Activated T-cell treated with anti-CD3 and anti-CD28 coated beads, Interleukin-2, amount 50 U/mL, for 48 hours (primary cell): ENCODE measurements at regions not wholly inside any gene's neighbourhood (a gene's known extent, or its start where the extent isn't known, plus 50 kb on each side); places are given as distances from the start of the nearest gene placed in this dataset.

Source experiments
- DNase-seq, 2 experiments: peaks; one replicate each; pipeline ENCODE4 v3.0.0-alpha.2; 2020

DNA sequence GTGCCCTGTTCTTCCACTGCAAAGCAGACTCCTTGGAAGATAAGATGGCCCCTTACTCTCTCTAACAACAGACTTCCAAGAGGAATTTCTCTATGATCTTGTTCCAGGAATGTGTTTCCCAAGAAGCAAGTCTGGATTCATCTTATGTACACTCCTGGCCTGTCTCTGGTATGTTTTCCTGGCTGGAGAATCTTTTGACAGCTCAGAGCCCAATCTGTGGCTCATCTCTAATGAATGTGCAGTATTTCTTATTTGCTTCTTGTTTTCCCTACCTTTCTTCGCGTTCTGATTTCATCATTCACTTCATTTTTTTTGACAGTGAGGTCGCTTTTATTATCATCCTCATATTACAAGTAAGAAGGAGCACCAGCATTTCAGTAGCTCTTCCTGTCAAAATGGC, 53.0 kb upstream of the PITRM1 start:
- DNase-seq: no peak

DNA sequence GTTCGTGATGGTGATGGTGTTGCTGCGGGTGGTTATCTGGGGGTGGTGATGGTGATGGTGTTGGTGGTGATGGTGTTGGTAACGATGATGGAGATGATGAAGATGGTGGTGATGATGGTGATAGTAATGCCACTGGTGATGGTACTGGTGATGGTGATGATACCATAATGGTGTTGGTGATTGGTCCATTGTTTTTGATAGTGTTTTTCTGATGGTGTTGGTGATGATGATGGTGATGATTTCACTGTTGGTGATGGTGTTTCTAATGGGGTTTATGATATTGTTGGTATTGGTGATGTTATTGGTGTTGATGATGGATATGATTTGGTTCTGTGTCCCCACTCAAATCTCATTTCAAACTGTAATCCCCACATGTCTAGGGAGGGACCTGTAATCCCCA, 51.7 kb upstream of the PITRM1 start:
- DNase-seq: no peak

DNA sequence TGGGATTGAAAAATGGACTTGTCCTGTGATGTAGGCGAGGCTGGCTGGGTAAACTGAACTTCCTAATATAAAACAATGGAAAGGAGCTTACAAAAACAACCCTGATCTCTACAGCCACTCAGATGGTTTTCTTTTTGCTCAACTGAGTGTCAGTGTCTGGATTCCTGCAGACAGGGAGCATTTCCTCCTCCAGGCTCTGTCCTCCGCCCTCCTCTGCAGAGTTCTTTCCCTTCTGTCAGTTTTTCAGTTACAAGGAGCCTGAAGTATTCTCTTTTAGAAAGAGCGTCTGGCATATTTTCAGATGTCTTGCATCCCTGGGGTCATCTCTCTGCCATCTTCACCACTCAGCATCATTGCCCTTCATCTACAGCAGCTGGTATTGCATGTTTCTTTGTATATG, 50.0 kb upstream of the PITRM1 start:
- no peak for DNase-seq
